Upper lobe of left lung (tissue), 6 donors: ENCODE measurements at regions not wholly inside any gene's neighbourhood (a gene's known extent, or its start where the extent isn't known, plus 50 kb on each side); places are given as distances from the start of the nearest gene placed in this dataset.
"Not testable (repeated sequence)": the region's sequence is repeated elsewhere in the genome, so short reads cannot be mapped to it uniquely, and the experiment has no call there.

Experiments
- ATAC-seq, 2 donors: fragments of 200-7000 bp; cut with Tn5 transposase; one replicate each; pipeline ENCODE4 v1.9.1; 2022; ENCODE audit warnings: mild to moderate bottlenecking in 2 of 2, moderate library complexity in 2 of 2; ENCODE audit not compliant: low FRiP score in 2 of 2
- DNase-seq, 2 donors: peaks; one replicate each; pipeline ENCODE4 v3.0.0-alpha.2; 2019 to 2020
- H3K27ac ChIP-seq, 4 donors: fragments of 200-600 bp; sonication (generic); one replicate each; pipeline ENCODE4 v1.5.1; 2016 to 2019
- H3K27me3 ChIP-seq, 4 donors: fragments of 200-600 bp; sonication (generic); one replicate each; pipeline ENCODE4 v1.5.1; 2017 to 2019
- H3K36me3 ChIP-seq, 4 donors: fragments of 200-600 bp; sonication (generic); one replicate each; pipeline ENCODE4 v1.5.1; 2016 to 2019
- H3K4me1 ChIP-seq, 4 donors: fragments of 200-600 bp; sonication (generic); one replicate each; pipeline ENCODE4 v1.5.1; 2018 to 2019
- H3K4me3 ChIP-seq, 4 donors: fragments of 200-600 bp; sonication (generic); one replicate each; pipeline ENCODE4 v1.5.1; 2017 to 2019; ENCODE audit warnings: mild to moderate bottlenecking in 2 of 4, moderate library complexity in 1 of 4
- H3K9me3 ChIP-seq, 4 donors: fragments of 200-600 bp; sonication (generic); one replicate each; pipeline ENCODE4 v1.5.1; 2018 to 2019
- CTCF ChIP-seq, 6 experiments: fragments of 450-650 bp in 4 of 6; fragments of 200-600 bp in 2 of 6; sonication (generic) in 2 of 6; IDR thresholded peaks; one replicate each; pipeline ENCODE4 v1.5.1; 2016 to 2019; ENCODE audit warnings: antibody characterized with exemption in 6 of 6
- EP300 ChIP-seq, 4 donors: sonication (generic); formaldehyde crosslinking; IDR thresholded peaks; one replicate each; pipeline ENCODE4 v1.5.1; 2017; ENCODE audit warnings: antibody characterized with exemption in 4 of 4, control low read depth in 2 of 4
- POLR2A ChIP-seq, 4 donors: fragments of 450-650 bp; IDR thresholded peaks; one replicate each; pipeline ENCODE4 v1.5.1; 2016 to 2017; ENCODE audit warnings: antibody characterized with exemption in 4 of 4, mild to moderate bottlenecking in 2 of 4
- POLR2AphosphoS5 ChIP-seq, 2 donors: sonication (generic); formaldehyde crosslinking; IDR thresholded peaks; one replicate each; pipeline ENCODE4 v1.5.1; 2017; ENCODE audit warnings: antibody characterized with exemption in 2 of 2
- WGBS, 2 donors: methylation state at CpG; one replicate each; pipeline ENCODE4 v1.1.5; 2017 to 2018; 5-methylcytosine and 5-hydroxymethylcytosine counted together
- donor health status: DM: no; HTN: no; CAD: no; lungs with moderate emphysema.
- donor health status: DM: no; HTN: yes; CAD: no; lungs with severe emphysema.

GRCh38 chr20:10114598-10114997, 79.8 kb downstream of the ANKEF1 start:
- Histone ChIP-seq H3K27ac (no peak overlapping the region), H3K27me3 (no peaks in the 10 kb centered on the region), H3K9me3 (no peaks in the 10 kb centered on the region), H3K36me3 (no peaks in the 10 kb centered on the region), H3K4me1 (no peaks in the 10 kb centered on the region), H3K4me3 (no peak overlapping the region)
- DNase-seq (no peak), ATAC-seq (no peak)
- TF ChIP-seq POLR2A (IDR thresholded peaks at IDR 0.05) (no peak), CTCF (IDR thresholded peaks at IDR 0.05) (no peak), EP300 (IDR thresholded peaks at IDR 0.05) (no peak), POLR2AphosphoS5 (IDR thresholded peaks at IDR 0.05) (no peak)

GRCh38 chr20:10115021-10115420, 80.2 kb downstream of the ANKEF1 start:
- Histone ChIP-seq H3K4me1 (no peaks in the 10 kb centered on the region), H3K9me3 (no peaks in the 10 kb centered on the region), H3K4me3 (no peak overlapping the region), H3K36me3 (no peaks in the 10 kb centered on the region), H3K27me3 (no peaks in the 10 kb centered on the region), H3K27ac (no peak overlapping the region)
- DNase-seq (no peak), ATAC-seq (peak in 1 of 2 donors; percentile 71)
- WGBS, 2 donors, result 59 to 77% methylated on average over 1 of the region's 1 CpG
- TF ChIP-seq EP300 (IDR thresholded peaks at IDR 0.05) (no peak), CTCF (IDR thresholded peaks at IDR 0.05) (no peak), POLR2AphosphoS5 (IDR thresholded peaks at IDR 0.05) (no peak), POLR2A (IDR thresholded peaks at IDR 0.05) (no peak)

GRCh38 chr20:10119336-10119735, 84.5 kb downstream of the ANKEF1 start:
- no peak for DNase-seq
- 75 to 78% methylated on average over 3 of the region's 3 CpGs for WGBS, 2 donors
- no peak overlapping the region for H3K4me3 ChIP-seq
- no peaks in the 10 kb centered on the region for H3K36me3 ChIP-seq
- TF ChIP-seq CTCF (IDR thresholded peaks at IDR 0.05) (no peak), EP300 (IDR thresholded peaks at IDR 0.05) (no peak), POLR2A (IDR thresholded peaks at IDR 0.05) (no peak), POLR2AphosphoS5 (IDR thresholded peaks at IDR 0.05) (no peak)
- H3K9me3 ChIP-seq, result peaks cover 0 to 6% (median 6%) of the 10 kb centered on the region in 4 donors
- no peak for ATAC-seq
- H3K27me3 ChIP-seq, result no peaks in the 10 kb centered on the region
- no peak overlapping the region for H3K27ac ChIP-seq
- H3K4me1 ChIP-seq, result no peaks in the 10 kb centered on the region

GRCh38 chr20:10124883-10125282, 90.1 kb downstream of the ANKEF1 start:
- not testable (repeated sequence) for H3K4me3 ChIP-seq, H3K27me3 ChIP-seq, H3K4me1 ChIP-seq, H3K27ac ChIP-seq, ATAC-seq, H3K36me3 ChIP-seq, DNase-seq
- WGBS, 2 donors, result 93 to 95% methylated on average over 3 of the region's 3 CpGs
- peaks cover 0 to 20% (median 15%) of the 10 kb centered on the region in 4 donors for H3K9me3 ChIP-seq

- WGBS, 2 donors, result 79 to 87% methylated on average over 1 of the region's 1 CpG
Measured at GRCh38 chr20:10125757-10126156, 91.0 kb downstream of the ANKEF1 start.

More at GRCh38 chr20:10125757-10126156, 91.0 kb downstream of the ANKEF1 start:
- peaks cover 0 to 20% (median 15%) of the 10 kb centered on the region in 4 donors for H3K9me3 ChIP-seq
- H3K36me3 ChIP-seq, result no peaks in the 10 kb centered on the region
- DNase-seq, result no peak
- ATAC-seq, result peak in 1 of 2 donors; percentile 29
- H3K4me3 ChIP-seq, result no peak overlapping the region
- TF ChIP-seq EP300 (IDR thresholded peaks at IDR 0.05) (no peak), CTCF (IDR thresholded peaks at IDR 0.05) (no peak), POLR2AphosphoS5 (IDR thresholded peaks at IDR 0.05) (no peak), POLR2A (IDR thresholded peaks at IDR 0.05) (no peak)
- no peaks in the 10 kb centered on the region for H3K27me3 ChIP-seq
- no peaks in the 10 kb centered on the region for H3K4me1 ChIP-seq
- no peak overlapping the region for H3K27ac ChIP-seq
